ENCODE measurements at regions not wholly inside any gene's neighbourhood (a gene's known extent, or its start where the extent isn't known, plus 50 kb on each side); places are given as distances from the start of the nearest gene placed in this dataset.
"Not testable (repeated sequence)": the region's sequence is repeated elsewhere in the genome, so short reads cannot be mapped to it uniquely, and the experiment has no call there.

GRCh38 chr4:147259271-147259670, 221.6 kb upstream of the EDNRA start:
- TF ChIP-seq CTCF, POLR2A (IDR thresholded peaks at IDR 0.05): not testable (repeated sequence)
